GM18861 (cell line): ENCODE measurements at regions not wholly inside any gene's neighbourhood (a gene's known extent, or its start where the extent isn't known, plus 50 kb on each side); places are given as distances from the start of the nearest gene placed in this dataset.

Experiments
- ATAC-seq: cut with Tn5 transposase; IDR thresholded peaks from one replicate; pipeline ENCODE4 v1.9.1; 2021; ENCODE audit not compliant: unreplicated experiment

DNA sequence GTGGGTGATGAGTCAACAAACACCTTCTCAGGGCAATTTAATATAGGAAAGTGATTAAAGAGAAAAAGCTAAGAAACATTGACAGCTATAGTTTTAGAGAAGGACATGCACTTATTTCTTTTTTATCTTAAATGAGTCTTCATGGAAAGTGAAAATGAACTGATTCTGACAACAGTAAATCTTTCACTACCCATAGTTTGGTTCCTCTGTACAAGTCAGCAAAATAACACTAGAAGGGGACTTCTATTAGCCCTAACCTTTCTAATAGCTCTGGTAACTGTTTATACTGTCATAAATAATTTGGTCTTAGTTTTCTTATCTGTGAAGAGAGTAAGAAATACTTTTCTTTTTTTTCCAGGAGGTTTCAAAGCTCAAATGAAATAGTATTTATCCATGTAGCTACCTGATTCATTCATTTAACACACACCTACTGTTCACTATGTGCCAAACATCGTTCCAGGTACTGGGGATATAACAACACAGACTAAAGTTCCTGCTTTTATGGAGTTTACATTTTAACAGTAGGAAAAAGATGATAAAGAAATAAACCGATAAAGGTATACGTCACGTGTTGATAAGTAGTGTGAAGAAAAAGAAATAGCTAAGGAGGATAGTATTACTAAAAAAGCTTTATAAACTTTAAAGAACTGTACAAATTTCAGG lies 148.2 kb downstream of the PCSK1 start:
- ATAC-seq, result no peak

GRCh38 chr5:96283589-96283988 lies 149.5 kb downstream of the PCSK1 start:
- no peak for ATAC-seq

DNA sequence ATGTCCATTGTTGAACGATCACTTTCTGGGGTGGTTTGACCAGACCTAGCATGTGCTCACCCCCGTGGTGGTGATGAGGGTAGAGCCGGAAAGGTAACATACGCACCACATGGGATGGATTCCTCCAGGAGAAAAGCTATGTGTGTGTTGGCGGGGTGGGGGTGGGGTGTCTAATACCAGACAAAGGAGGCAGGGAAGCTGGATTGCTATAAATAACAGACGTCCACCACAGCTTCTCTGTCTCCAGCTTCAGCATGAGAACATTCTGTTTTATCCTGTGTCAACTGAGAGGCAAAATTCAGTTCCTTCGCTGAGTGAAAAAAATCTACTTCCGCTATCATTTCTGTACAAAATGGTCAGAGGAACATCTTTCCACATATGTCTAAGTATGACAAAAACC lies 151.0 kb downstream of the PCSK1 start:
- no peak for ATAC-seq

DNA sequence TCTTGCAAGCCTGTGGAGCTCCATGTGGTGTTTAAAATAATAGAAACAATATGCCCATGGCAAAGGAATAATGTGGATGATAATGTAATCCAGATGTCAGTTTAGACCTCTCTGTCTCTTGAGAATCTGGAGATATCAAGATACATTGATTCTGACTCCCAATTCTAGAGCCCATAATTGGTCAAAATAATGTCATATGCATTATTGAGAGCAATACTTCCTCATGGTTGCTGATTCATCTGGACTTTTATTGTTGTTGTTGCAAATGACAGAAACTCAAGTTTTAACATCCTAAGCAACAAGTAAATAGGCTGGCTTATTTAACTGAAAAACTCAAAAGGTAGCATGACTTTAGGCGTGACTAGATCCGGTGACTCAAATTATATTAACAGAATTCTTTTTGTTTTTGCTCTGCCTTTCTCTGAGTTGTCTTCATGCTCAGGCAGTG lies 152.1 kb downstream of the PCSK1 start:
- ATAC-seq, result no peak

DNA sequence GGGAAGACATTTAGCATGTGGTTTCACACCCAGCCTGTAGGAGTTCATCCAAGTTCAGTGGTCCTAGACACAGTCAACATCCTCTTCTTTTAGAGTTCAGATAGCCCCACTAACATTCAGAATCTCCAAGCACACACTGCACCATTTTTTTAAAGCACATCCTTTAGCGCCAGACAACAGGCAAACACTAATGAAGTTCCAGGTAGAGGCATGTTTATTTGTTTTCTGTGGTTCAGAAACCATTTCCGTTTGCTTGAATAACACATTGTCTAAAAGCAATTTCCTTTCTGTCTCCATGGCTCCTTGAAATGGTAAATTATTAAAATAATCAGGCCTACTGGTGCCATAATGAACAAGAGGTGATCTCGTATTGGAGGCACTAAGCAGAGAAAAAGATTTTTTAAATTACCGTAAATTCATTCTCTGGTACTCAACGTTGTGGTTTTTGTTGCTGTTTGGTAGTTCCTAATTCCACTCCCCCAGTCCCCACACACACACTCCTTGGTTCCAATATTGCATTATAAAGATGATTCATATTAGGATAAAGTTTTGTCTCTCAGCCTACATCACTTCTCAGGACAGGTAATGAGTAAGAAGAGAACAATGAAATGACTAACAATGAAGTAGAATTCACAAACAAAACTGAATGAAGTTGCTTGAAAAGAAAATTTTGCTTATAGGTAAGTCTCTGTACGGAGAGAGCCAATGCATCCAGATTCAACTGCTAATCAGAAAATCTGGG lies 153.1 kb downstream of the PCSK1 start:
- ATAC-seq, result peak; percentile 81

DNA sequence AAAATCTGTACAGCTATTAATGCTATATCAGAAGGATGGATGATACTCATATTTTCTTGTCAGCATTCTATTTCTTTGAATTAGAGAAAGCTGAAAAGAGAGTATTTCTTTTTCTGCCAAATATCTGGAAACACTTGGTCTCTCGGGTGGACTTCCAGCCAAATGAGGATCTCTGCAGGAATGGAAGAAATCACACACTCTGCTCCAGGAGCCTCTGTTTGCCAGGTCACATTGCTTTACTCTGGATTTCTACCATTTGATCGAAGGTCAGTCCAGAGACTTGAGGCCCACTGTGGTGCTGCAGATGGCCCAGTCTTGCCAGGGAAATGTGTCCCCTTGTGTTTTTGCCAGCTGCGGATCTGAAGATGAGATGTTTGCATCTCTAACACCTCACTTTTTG lies 154.1 kb downstream of the PCSK1 start:
- ATAC-seq, result no peak

DNA sequence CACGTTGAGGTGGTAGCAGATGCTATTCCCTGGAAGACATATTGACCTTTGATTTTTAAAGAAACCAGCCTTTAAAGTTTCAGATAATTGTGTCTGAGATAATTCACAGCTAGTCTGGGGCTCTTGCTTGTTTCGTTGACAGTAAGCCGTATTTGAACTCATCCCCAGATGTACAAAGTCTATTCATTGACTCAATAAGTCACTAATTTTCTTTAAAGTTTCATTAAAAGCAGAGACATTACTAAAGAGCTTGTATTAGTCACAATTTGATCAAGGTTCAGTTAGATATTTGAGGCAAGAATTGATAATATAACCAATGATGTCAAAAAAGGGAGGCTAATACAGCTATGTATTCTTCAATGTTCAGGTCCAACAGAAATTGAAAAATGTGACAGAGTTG lies 158.0 kb downstream of the PCSK1 start:
- no peak for ATAC-seq

DNA sequence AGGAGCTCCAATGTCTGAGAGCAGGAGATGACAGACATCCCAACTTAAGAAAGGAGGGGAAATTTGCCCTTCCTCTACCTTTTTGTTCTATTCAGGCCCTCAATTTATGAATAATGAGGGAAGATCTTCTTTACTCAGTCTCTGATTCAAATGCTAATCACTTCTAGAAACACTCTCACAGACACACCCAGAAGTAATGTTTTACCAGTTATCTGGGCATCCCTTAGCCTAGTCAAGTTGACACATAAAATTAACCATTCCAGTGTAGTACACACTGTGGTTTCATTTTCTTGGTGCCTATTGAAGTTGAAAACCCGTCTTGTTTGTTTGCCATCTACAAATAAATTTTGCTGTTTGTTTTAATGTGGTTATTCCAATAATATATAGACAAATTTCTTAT lies 167.6 kb downstream of the PCSK1 start:
- ATAC-seq, result no peak

GRCh38 chr5:96264047-96264446 lies 169.0 kb downstream of the PCSK1 start:
- no peak for ATAC-seq

GRCh38 chr5:96262105-96262504 lies 170.9 kb downstream of the PCSK1 start:
- no peak for ATAC-seq

- no peak for ATAC-seq
Observed at GRCh38 chr5:96260009-96260408, 173.0 kb downstream of the PCSK1 start.

DNA sequence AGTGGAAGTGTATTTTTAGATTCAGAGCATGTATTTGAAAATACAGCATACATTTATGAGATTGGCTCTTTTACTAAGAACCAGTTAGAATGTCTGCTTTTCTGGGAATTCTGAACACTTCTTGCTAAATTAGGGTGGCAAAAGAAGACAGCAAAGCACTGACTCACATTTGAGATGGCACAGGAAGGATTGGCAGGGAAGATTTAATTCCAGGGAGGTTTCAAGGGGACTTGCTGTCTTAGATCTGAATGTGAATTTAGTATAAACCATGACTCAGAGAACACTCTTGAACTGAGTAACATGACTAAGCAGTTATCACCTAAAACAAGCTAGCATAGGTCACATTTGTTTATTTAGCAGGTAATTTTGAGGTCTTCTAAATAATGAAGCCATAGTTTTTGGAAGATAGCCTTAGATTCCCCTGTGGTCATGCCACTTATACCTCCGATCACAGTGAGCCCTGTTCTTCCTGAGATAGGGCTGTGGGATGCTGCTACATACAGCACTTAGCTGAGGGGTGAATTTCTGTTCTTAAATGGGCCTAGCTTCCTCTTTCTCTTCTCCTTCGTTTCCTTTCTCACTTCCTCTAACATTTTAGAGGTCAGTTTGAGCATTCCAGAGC lies 173.8 kb downstream of the PCSK1 start:
- ATAC-seq, result peak; percentile 48

- ATAC-seq, result no peak
Observed at GRCh38 chr5:96258692-96259091, 174.4 kb downstream of the PCSK1 start.

DNA sequence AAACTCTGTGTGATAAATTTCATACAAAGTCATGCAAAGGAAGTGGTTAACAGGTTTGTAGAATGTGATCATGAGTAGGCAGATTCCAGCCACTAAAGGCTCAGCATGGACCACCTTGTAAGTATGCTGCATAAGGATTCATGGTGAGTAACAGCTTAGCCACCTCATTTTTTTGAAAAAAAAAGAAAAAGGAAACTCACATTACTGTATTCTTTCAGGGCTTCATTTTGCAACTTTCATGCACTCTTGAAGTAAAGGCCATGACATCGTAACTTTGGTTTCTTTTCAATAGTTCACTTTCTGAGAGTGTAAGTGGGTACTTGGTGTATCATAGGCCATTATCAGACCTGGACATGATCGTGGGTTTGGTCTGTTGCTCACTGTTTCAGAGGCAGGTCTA lies 175.1 kb downstream of the PCSK1 start:
- ATAC-seq, result no peak

DNA sequence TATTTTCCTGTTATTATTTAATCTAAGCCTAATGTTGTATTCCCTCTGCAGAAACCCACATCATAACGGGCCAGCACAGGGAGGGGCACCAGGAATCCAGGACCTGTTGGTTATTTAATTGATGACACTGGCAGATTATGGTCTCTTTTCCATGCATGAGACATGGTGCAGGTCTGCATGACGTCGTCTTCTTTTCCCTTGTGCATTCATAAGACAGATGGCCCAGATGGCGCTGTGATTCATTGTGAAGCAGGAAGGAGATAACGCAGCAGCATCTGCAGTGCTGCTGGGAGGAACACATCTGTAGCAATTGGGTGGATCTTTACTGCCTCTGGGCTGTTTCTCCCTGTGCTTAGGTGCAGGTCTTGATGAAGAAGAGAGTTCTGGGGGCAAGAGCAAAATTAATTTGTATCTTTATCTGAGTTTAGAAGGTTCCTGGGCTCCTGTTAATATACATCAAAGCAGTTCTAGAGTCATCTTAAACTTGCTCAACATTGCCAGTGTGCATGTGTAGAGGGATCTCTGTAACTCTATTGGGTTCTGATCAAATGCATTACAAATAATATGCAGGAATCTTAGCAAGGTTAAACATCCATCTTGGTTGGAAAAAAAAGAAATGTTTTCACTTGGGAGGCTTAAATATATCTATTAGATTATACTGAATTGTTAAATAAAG lies 176.1 kb downstream of the PCSK1 start:
- ATAC-seq, result no peak

DNA sequence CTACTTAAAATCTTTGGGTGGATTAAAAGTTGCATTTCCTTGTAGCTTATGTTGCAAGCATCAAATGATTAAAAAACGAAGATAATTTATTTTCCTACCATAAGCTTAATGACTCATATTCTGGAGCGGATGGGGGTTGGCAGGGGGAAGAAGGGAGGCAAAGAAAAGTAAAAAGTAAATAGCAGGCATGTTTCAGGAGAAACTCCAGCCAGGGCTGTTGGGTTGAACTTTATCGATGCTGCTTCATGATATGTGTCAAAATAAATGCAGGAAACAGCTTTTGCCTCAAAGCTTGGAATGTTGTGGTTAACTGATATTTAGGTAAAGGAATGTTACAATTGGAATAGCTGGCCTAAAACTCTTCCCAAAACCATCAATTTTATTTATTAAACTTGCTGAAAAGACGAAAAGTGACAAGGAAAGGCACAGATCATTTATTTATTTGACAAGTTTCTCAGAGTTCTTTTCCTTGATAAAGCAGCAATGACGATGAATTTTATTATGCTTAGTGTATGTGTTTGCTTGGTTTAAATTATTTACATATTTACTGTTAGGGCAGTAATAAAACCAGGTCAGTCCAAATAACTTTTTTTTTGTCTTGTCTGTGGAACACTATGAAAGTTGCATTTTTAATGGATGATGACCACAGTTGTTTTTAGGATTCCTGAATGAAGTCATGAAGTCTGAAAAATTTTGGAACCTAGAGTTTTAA lies 177.9 kb downstream of the PCSK1 start:
- no peak for ATAC-seq

DNA sequence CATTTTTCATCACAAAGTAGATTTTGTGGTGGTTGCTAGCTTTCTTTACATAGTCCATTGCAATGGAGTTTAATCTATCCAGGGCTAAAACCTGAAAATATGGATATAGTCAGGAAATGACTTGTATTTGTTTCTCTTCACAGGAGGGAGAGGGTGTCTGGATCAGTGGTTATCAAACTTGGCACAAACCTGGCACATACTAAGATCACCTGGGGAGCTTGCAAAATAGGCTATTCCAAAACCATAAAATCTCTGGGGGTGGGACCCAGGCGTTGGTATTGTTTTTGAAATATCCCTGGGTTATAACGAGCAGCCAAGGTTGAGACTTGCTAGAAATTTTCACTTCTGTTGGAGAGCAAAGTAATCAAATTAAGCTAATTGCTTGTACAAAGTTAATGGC lies 179.9 kb downstream of the PCSK1 start:
- ATAC-seq, result no peak

DNA sequence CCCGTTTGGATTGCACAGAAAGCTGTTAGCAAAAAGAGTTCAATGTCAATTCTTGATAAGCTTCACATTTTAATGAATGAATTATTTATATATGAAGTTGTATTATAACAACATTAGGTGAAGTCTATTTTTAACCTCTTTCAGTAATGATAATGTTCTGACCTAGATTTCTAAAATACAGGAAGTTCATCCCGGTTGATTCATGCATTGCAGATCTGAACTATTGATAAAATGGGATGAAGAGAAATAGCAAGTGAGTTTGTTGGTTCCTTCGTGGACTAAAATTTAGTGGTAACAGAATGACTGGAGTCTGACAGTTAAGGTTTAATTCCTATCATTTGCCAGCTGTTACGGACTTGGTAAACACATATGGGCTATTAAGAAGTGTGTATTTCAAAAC lies 180.5 kb downstream of the PCSK1 start:
- ATAC-seq, result no peak

DNA sequence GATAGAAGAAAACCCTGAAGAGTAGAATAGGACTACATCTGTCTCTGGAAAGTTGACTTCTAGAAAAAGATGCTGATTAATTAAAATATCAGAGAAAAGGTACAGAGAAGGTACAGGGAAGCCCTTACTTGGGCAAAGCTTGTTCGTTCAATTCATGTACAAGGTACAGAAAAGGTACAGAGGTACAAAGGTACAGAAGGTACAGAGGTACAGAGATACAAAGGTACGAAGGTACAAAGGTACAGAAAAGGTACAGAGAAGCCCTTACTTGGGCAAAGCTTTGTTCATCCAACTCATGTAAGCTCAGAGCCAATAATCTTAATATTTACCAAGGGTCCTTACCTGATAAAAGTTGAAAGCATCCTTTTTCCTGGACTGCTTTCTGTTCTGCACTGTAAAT lies 182.3 kb downstream of the PCSK1 start:
- ATAC-seq, result no peak

- ATAC-seq, result no peak
Observed at GRCh38 chr5:96248131-96248530, 184.9 kb downstream of the PCSK1 start.

DNA sequence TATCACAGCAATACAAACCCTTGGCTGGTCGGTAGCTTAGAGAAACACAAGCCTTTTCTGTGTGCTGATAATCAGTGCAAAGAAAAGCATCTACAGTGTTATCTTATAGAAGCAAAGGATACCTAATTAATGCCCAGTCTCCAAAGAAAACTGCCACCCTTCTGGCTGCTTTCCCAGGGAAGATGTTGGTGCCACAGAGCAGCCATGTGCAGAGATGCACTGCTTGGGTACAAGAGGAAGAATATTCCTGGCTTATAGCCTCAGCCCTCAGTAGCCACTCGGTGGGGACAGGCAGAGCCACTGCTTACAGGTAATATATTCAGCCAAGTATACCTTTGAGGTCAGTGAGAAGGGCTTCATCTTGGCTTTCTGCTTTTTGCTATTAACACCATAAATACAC lies 185.3 kb downstream of the PCSK1 start:
- ATAC-seq, result no peak
